GM12892 (cell line): ENCODE measurements at regions not wholly inside any gene's neighbourhood (a gene's known extent, or its start where the extent isn't known, plus 50 kb on each side); places are given as distances from the start of the nearest gene placed in this dataset.

Experiments used
- POLR2A ChIP-seq: IDR thresholded peaks from 2 replicates; pipeline ENCODE4 v1.6.1; 2011; ENCODE audit warnings: low read depth, low read length, control low read depth
- TAF1 ChIP-seq: IDR thresholded peaks from 2 replicates; pipeline ENCODE4 v1.6.1; 2011; ENCODE audit warnings: low read depth, mild to moderate bottlenecking, control low read depth, low read length, borderline replicate concordance

- TF ChIP-seq POLR2A = no peak
- TF ChIP-seq TAF1 = no peak
These were observed 93.8 kb upstream of the NTRK2 start for GRCh38 chr9:84575705-84576104.
